HK-2 (cell line): ENCODE measurements at regions not wholly inside any gene's neighbourhood (a gene's known extent, or its start where the extent isn't known, plus 50 kb on each side); places are given as distances from the start of the nearest gene placed in this dataset.

Experiments
- DNase-seq: peaks from one replicate; pipeline ENCODE4 v3.0.0-alpha.2; 2018; ENCODE audit not compliant: unreplicated experiment

GRCh38 chr12:127334912-127335644 lies 931.9 kb upstream of the TMEM132C start:
- DNase-seq: no peak

- DNase-seq: no peak
These were observed 930.6 kb upstream of the TMEM132C start for GRCh38 chr12:127336416-127336815.

GRCh38 chr12:127339065-127339464 lies 927.9 kb upstream of the TMEM132C start:
- no peak for DNase-seq

- DNase-seq: no peak
These were observed 926.6 kb upstream of the TMEM132C start for GRCh38 chr12:127340381-127340780.

GRCh38 chr12:127342861-127343260 lies 924.1 kb upstream of the TMEM132C start:
- DNase-seq: no peak

- DNase-seq: no peak
These were observed 923.0 kb upstream of the TMEM132C start for GRCh38 chr12:127343940-127344339.

GRCh38 chr12:127351481-127352010 lies 915.4 kb upstream of the TMEM132C start:
- no peak for DNase-seq

DNA sequence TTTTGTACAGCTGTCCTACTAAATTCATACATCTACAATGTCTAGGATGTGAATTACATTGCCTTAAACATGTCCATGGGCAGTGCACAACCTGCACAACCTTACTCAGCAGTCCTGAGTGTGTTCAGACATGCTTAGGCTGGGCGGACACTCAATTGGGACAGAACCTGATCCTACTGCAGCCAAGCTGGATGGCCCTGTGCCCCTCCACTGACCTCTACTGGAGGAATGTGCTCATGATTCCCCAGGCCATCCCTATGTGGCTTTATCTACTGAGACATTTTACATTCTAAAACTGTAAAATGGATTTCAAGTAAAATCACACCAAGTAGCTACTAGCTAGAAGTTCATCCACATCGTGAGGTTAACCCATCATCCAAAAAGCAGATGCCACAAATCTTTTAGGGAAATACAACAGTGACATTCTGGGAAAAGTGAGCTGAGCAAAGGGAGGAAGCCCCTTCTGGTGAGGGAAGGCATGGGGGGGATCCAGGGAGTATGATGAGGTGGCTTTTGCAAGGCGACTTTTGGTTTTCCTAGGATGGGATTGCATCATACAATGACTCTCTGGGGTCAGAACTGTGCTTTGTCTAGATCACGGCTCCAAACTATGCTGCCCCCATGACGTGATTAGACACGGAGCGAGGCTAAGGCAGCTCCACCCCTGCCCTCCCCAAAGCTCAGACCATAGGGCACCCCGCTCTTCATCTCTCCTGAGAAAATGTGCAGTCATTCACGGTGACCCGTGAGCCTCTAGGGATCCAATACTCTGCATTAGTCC lies 911.7 kb upstream of the TMEM132C start:
- peak; percentile 7 for DNase-seq

GRCh38 chr12:127358888-127359287 lies 908.1 kb upstream of the TMEM132C start:
- DNase-seq: no peak

GRCh38 chr12:127360580-127360979 lies 906.4 kb upstream of the TMEM132C start:
- DNase-seq: no peak

DNA sequence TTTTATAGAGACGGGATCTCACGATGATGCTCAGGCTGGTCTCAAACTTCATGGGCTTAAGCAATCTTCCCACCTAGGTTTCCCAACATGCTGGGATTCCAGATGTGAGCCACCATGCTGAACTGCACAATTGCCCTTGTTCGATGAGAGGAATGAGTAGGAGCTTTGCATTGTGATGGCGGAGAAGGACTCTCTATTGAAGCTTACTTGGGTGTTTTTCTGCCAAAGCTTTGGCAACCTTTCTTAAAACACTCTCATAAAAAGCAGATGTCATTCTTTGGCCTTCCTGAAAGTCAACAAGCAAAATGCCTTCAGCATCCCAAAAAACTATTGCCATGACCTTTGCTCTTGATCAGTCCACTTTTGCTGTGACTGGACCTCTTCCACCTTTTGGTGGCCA lies 904.8 kb upstream of the TMEM132C start:
- no peak for DNase-seq

DNA sequence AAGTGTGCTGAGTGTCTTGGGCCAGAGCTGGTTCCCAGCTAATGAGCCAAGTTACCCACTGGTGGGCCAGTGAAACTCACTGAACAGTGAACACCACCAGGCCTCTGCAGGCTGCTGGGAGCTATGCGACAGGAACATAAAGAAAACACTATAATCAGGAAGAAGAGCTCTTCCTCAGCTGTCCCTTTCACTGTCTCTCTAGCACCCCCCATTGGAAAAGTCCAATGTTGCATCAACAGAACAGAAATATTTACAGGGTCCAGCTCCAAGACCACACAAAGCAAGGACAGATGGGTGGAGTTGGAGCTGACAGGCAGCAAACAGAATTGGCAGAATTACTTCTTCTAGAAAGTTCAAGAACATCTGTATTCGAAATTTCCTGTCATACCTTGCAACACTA lies 903.6 kb upstream of the TMEM132C start:
- DNase-seq: peak; percentile 14

DNA sequence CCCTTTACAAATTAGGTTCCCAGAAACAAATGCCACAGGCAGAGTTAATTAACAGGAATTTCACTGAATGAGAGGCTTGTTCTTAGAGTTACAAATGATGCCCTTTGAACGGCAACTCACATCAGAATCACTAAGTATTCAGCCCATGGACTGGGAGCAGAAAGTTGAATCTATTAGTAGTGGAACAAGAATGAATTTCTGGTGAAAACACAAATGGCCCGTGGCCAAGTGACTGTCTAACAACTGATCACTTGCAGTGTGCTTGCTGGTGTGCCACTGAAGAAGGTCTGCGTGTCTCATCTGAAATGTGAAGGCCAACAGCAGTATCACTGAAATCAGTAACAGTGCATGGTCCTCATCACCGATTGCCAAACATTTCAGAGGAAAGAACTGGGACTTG lies 893.4 kb upstream of the TMEM132C start:
- no peak for DNase-seq

DNA sequence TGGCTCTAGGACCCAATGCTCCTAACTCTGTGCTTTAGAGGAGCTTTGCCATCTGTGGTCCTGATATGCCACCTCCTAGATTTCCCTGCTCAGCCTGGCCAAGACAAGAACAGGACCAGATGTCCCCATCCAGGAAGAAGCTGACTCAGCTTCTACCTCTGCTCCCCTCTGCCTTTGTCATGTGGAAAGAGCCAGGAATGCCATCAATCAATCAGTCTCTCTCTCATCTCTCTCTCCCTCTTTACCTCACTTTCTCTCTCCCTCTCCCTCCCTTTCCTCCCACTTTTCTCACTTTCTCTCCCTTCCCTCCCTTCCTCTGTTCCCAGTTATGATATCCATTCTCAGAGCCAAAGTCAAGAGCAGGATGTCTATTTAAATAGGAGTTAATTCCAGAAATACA lies 892.5 kb upstream of the TMEM132C start:
- DNase-seq: no peak

DNA sequence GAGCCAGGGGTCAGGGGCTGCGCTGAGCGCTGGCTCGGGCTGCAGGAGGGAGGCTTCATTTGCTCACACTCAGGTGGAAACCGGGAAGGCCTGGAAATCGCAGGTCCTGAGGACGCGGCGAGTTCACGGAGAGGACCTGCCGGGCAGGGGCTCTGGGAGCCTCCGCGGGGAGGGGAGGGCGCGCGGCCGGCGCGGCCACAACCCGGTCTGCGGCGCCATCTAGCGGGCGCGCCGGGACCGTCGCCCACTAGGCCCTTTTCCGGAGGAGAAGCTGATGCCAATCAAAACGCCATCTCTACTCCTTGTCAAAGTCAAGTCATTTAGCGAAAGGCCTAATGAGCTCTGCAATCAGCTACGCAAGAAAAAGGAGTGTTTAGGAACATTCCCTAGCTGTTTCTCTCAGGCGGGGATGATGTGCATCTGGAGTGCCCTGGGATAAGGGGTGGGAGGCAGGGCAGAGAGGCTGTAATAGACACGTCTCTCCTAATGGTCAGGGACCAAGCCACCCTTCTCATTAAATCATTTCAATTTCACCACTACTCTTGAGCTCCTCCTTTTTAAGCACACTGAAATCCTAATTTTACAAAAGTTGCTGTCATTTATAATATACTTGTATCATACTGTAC lies 885.8 kb upstream of the TMEM132C start:
- peak; percentile 62 for DNase-seq

GRCh38 chr12:127381681-127382080 lies 885.3 kb upstream of the TMEM132C start:
- DNase-seq: no peak

DNA sequence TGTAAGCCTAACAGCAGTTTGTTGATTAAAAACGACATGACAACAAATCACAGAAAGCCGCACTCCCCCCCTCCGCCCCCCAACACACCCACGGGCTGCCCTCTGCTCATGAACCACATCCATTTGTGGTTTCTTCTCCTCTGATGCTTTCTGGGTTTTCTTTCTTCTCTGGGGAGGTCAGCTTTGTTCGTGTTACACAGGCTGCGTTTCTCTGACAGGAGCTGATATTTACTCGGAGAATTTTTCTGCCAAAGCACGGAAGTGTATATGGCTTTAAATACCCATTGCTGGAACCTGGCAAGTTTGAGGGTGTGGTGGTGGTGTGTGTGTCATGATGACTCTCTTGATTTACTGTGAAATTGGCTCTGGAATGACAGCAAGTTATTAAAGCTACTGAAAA lies 883.7 kb upstream of the TMEM132C start:
- DNase-seq: no peak

DNA sequence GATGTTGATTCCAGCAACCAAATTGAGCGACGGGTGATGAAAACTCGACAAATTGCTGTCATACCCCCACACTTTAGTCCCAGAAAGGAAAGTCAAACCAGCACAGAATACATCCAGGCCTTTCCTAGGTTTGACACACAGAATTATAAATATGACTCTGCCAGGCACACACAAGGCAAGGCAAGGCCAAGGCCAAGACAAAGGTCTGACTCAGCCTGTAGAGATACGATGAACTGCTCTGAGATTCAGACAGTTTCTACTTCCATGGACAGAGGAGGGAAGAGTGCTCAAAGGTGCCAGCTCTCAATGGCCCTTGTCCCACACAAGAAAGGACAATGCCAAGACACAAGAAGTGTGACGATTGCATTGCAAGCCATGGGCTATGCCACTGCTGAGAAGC lies 880.2 kb upstream of the TMEM132C start:
- DNase-seq: no peak

- DNase-seq: no peak
These were observed 878.0 kb upstream of the TMEM132C start for GRCh38 chr12:127388985-127389384.

DNA sequence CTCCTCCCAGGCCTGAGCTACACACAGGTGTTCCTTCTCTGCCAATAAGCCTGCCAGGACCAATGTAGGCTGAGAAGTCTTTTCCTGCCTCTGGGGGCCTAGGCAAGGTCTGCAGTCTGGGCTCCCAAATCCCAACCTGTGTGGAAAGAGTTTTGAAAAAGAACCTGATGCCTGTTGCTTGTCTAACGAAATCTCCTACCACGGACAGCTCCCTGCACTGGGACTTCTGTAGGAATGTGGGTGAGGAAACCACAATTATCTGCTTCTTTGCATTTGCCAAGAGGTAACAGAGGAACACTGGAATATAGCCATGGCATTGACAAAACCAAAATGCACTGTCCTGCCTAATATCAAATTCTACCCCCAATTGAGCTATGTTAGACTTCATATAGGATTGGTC lies 877.0 kb upstream of the TMEM132C start:
- DNase-seq: peak; percentile 34

GRCh38 chr12:127393465-127393864 lies 873.5 kb upstream of the TMEM132C start:
- DNase-seq: no peak

DNA sequence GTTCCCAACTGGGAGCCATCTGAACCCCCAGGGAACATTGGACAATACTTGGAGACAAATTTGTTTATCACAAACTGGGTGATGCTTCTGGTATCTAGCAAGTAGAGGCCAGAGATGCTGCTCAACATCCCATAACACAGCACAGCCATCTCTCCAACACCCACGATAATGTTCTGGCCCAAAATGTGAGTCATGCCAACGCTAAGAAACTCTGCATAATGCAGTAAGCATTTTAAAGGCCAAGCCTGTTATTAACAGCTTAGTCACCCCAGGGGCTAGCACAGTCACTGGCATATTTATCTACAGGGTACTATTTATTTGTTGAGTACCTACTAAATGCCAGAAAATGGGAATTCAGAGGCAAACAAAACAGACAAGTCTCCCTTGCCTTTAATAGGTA lies 873.1 kb upstream of the TMEM132C start:
- no peak for DNase-seq

DNA sequence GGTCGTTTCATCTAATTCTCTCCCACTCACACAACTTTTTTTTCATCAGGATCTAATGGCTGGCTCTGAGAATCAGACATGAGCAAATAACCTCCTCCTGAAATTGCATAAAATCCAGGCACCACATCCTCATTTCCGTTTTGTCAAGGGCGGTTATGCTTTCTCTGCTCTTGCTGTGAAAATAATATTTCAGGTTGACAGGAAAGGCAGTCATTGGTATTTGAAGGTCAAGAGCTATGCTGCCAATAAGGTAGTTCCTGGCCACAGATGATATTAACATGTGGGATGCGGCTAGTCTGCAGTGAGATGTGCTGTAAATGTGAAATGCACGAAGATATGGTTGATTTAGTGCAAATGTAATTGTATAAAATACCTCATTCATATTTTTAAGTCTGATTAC lies 870.2 kb upstream of the TMEM132C start:
- no peak for DNase-seq
